DOHH2 (cell line): ENCODE measurements at regions not wholly inside any gene's neighbourhood (a gene's known extent, or its start where the extent isn't known, plus 50 kb on each side); places are given as distances from the start of the nearest gene placed in this dataset.

Experiments
- H3F3A ChIP-seq: fragments of 200-600 bp; sonication (generic), shearing (Covaris generic); 2 replicates; pipeline ENCODE4 v1.6.0; 2016; ENCODE audit warnings: antibody characterized with exemption, mild to moderate bottlenecking; ENCODE audit not compliant: control insufficient read depth, insufficient read depth
- H3K27ac ChIP-seq: fragments of 200-600 bp; sonication (generic); 2 replicates; pipeline ENCODE4 v1.5.1; 2014; ENCODE audit warnings: low read depth, mild to moderate bottlenecking, low read length, moderate library complexity
- H3K27me3 ChIP-seq: fragments of 200-600 bp; sonication (generic); 2 replicates; pipeline ENCODE4 v1.6.1; 2014; ENCODE audit warnings: mild to moderate bottlenecking, low read length, mixed read lengths; ENCODE audit not compliant: control insufficient read depth
- H3K36me3 ChIP-seq: fragments of 200-600 bp; sonication (generic); 2 replicates; pipeline ENCODE4 v1.6.1; 2014; ENCODE audit warnings: mild to moderate bottlenecking, low read length, moderate library complexity, mixed read lengths; ENCODE audit not compliant: control insufficient read depth
- H3K4me1 ChIP-seq: fragments of 200-600 bp; sonication (generic); 2 replicates; pipeline ENCODE4 v1.6.1; 2014; ENCODE audit warnings: mild to moderate bottlenecking, low read length, mixed read lengths; ENCODE audit not compliant: control insufficient read depth
- H3K4me2 ChIP-seq: fragments of 200-600 bp; sonication (generic); 2 replicates; pipeline ENCODE4 v1.6.0; 2014; ENCODE audit warnings: mild to moderate bottlenecking, low read length, moderate library complexity
- H3K4me3 ChIP-seq: fragments of 200-600 bp; sonication (generic); 2 replicates; pipeline ENCODE4 v1.5.1; 2014; ENCODE audit warnings: mild to moderate bottlenecking, low read length, mixed read lengths
- H3K79me2 ChIP-seq: fragments of 200-600 bp; sonication (generic); 2 replicates; pipeline ENCODE4 v1.6.1; 2014; ENCODE audit warnings: mild to moderate bottlenecking, low read length, mixed read lengths; ENCODE audit not compliant: control insufficient read depth
- H3K9me2 ChIP-seq: fragments of 200-600 bp; sonication (generic); replicated peaks from 2 replicates; pipeline ENCODE4 v1.6.1; 2014; ENCODE audit warnings: mild to moderate bottlenecking, low read length, mixed read lengths; ENCODE audit not compliant: control insufficient read depth
- H3K9me3 ChIP-seq: fragments of 200-600 bp; sonication (generic); 2 replicates; pipeline ENCODE4 v1.6.1; 2014; ENCODE audit warnings: antibody characterized with exemption, low read length, mixed read lengths; ENCODE audit not compliant: control insufficient read depth, insufficient read depth
- H4K20me1 ChIP-seq: fragments of 200-600 bp; sonication (generic); 2 replicates; pipeline ENCODE4 v1.6.0; 2014; ENCODE audit warnings: low read depth, mild to moderate bottlenecking, antibody characterized with exemption, low read length, moderate library complexity; ENCODE audit not compliant: control insufficient read depth, insufficient read depth
- EZH2phosphoT487 ChIP-seq: fragments of 200-600 bp; sonication (generic); IDR thresholded peaks from 2 replicates; pipeline ENCODE4 v1.6.1; 2017; ENCODE audit warnings: borderline replicate concordance, mild to moderate bottlenecking, antibody characterized with exemption, low read length, moderate library complexity, mixed read lengths
- TF ChIP-seq, protein P1 (sequence below): fragments of 200-600 bp; sonication (generic); IDR thresholded peaks from one replicate; pipeline ENCODE4 v1.5.1; 2014; ENCODE audit warnings: antibody characterized with exemption, mild to moderate bottlenecking, low read depth, low read length; ENCODE audit not compliant: poor library complexity, severe bottlenecking

GRCh38 chr22:34801221-34801620 is 264.7 kb upstream of the ISX start:
- Histone ChIP-seq H3K27me3 (no peaks in the 10 kb centered on the region), H3K4me2 (no peak overlapping the region), H3K27ac (no peak overlapping the region), H3K9me2 (no peaks in the 10 kb centered on the region), H4K20me1 (no peaks in the 10 kb centered on the region), H3K36me3 (no peaks in the 10 kb centered on the region), H3K9me3 (no peaks in the 10 kb centered on the region), H3K79me2 (no peaks in the 10 kb centered on the region), H3K4me3 (no peak overlapping the region), H3K4me1 (no peaks in the 10 kb centered on the region), H3F3A (no peaks in the 10 kb centered on the region)
- TF ChIP-seq EZH2phosphoT487 = no peak
- TF ChIP-seq, protein P1, sequence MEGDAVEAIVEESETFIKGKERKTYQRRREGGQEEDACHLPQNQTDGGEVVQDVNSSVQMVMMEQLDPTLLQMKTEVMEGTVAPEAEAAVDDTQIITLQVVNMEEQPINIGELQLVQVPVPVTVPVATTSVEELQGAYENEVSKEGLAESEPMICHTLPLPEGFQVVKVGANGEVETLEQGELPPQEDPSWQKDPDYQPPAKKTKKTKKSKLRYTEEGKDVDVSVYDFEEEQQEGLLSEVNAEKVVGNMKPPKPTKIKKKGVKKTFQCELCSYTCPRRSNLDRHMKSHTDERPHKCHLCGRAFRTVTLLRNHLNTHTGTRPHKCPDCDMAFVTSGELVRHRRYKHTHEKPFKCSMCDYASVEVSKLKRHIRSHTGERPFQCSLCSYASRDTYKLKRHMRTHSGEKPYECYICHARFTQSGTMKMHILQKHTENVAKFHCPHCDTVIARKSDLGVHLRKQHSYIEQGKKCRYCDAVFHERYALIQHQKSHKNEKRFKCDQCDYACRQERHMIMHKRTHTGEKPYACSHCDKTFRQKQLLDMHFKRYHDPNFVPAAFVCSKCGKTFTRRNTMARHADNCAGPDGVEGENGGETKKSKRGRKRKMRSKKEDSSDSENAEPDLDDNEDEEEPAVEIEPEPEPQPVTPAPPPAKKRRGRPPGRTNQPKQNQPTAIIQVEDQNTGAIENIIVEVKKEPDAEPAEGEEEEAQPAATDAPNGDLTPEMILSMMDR = no peak

GRCh38 chr22:34804091-34804490 is 261.9 kb upstream of the ISX start:
- H3K9me2 ChIP-seq = no peaks in the 10 kb centered on the region
- H3K36me3 ChIP-seq = no peaks in the 10 kb centered on the region
- no peaks in the 10 kb centered on the region for H3K79me2 ChIP-seq
- H4K20me1 ChIP-seq = no peaks in the 10 kb centered on the region
- no peak overlapping the region for H3K27ac ChIP-seq
- no peaks in the 10 kb centered on the region for H3K4me1 ChIP-seq
- no peaks in the 10 kb centered on the region for H3K9me3 ChIP-seq
- no peaks in the 10 kb centered on the region for H3F3A ChIP-seq
- no peak for TF ChIP-seq EZH2phosphoT487
- TF ChIP-seq, protein P1 = no peak
- no peaks in the 10 kb centered on the region for H3K27me3 ChIP-seq
- no peak overlapping the region for H3K4me3 ChIP-seq
- no peak overlapping the region for H3K4me2 ChIP-seq

GRCh38 chr22:34804604-34805003 is 261.4 kb upstream of the ISX start:
- no peaks in the 10 kb centered on the region for H3K4me1 ChIP-seq
- H3K27me3 ChIP-seq = no peaks in the 10 kb centered on the region
- no peaks in the 10 kb centered on the region for H3K36me3 ChIP-seq
- no peaks in the 10 kb centered on the region for H3K9me2 ChIP-seq
- H3F3A ChIP-seq = no peaks in the 10 kb centered on the region
- no peak for TF ChIP-seq EZH2phosphoT487
- TF ChIP-seq, protein P1 = no peak
- no peak overlapping the region for H3K4me3 ChIP-seq
- H3K9me3 ChIP-seq = no peaks in the 10 kb centered on the region
- H3K79me2 ChIP-seq = no peaks in the 10 kb centered on the region
- no peak overlapping the region for H3K4me2 ChIP-seq
- no peaks in the 10 kb centered on the region for H4K20me1 ChIP-seq
- no peak overlapping the region for H3K27ac ChIP-seq

GRCh38 chr22:34805771-34806170 is 260.2 kb upstream of the ISX start:
- Histone ChIP-seq H3F3A (no peaks in the 10 kb centered on the region), H3K4me3 (no peak overlapping the region), H4K20me1 (no peaks in the 10 kb centered on the region), H3K79me2 (no peaks in the 10 kb centered on the region), H3K9me2 (no peaks in the 10 kb centered on the region), H3K9me3 (no peaks in the 10 kb centered on the region), H3K4me2 (no peak overlapping the region), H3K27ac (no peak overlapping the region), H3K4me1 (no peaks in the 10 kb centered on the region), H3K36me3 (no peaks in the 10 kb centered on the region), H3K27me3 (no peaks in the 10 kb centered on the region)
- TF ChIP-seq, protein P1 = no peak
- no peak for TF ChIP-seq EZH2phosphoT487
